ENCODE measurements at regions not wholly inside any gene's neighbourhood (a gene's known extent, or its start where the extent isn't known, plus 50 kb on each side); places are given as distances from the start of the nearest gene placed in this dataset.

DNA sequence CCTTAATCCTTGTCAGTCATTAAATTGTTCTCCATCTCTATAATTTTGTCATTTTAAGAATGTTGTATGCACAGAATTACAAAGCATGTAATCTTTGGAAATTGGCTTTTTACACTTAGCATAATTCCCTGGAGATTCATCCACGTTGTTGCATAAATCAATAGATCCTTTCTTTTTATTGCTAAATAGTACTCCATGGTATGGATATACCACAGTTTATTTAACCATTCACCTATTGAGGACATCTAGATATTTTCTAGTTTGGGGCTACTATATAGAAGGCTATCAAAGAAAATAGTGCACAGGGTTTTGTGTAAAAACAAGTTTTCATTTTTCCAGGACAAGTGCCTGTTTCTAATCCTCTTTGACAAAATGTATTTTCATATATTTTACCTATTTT, 523.6 kb upstream of the KLF12 start:
- no peaks in the 10 kb centered on the region for H3K23me2 ChIP-seq (ENCODE audit: low read depth, low read length)
- FAIRE-seq (no peak), DNase-seq (ENCODE audit: low read depth in 1 of 2, low spot score in 2 of 2) (no peak)
- H3K27ac ChIP-seq (ENCODE audit: low read depth, low read length), result no peak overlapping the region
- no peak overlapping the region for H3K56ac ChIP-seq (replicated peaks; ENCODE audit: insufficient read length, low read depth, low read length)
- no peak overlapping the region for H3K14ac ChIP-seq (ENCODE audit: insufficient read length)
- no peak overlapping the region for H2BK5ac ChIP-seq (ENCODE audit: low read depth, low read length)
- H2BK20ac ChIP-seq (ENCODE audit: low read length), result no peak overlapping the region
- CTCF ChIA-PET (ENCODE audit: partially characterized antibody), result no interaction called here
- H3K18ac ChIP-seq (ENCODE audit: extremely low read depth, low read length), result no peak overlapping the region
- H4K20me1 ChIP-seq (replicated peaks in 1 of 2; ENCODE audit: control insufficient read depth in 1 of 2, insufficient read depth in 2 of 2, low read length in 2 of 2), result no peaks in the 10 kb centered on the region
- H3K4me3 ChIP-seq (ENCODE audit: extremely low read depth in 1 of 4, insufficient read depth in 2 of 4, low read depth in 3 of 4, low read length in 4 of 4), result no peak overlapping the region
- no peaks in the 10 kb centered on the region for H3K79me1 ChIP-seq (ENCODE audit: low read depth, low read length)
- no peak overlapping the region for H3K9ac ChIP-seq (replicated peaks in 1 of 4; ENCODE audit: extremely low read depth in 1 of 4, low read depth in 3 of 4, low read length in 3 of 4)
- H2BK120ac ChIP-seq (replicated peaks; ENCODE audit: low read depth, low read length), result no peak overlapping the region
- H4K5ac ChIP-seq (ENCODE audit: insufficient read length, low read depth, low read length), result no peak overlapping the region
- no peak overlapping the region for H4K91ac ChIP-seq (replicated peaks; ENCODE audit: insufficient read length, low read length)
- no peaks in the 10 kb centered on the region for H3K9me3 ChIP-seq (ENCODE audit: insufficient read depth in 2 of 2, low read depth in 1 of 2, low read length in 1 of 2)
- no peak overlapping the region for H4K8ac ChIP-seq (ENCODE audit: extremely low read depth, insufficient read depth, low read length)
- no peak overlapping the region for H2BK12ac ChIP-seq (ENCODE audit: low read depth, low read length)
- H2AK5ac ChIP-seq (ENCODE audit: low read depth, low read length), result no peak overlapping the region
- H3K79me2 ChIP-seq (ENCODE audit: control insufficient read depth in 1 of 2, insufficient read depth in 2 of 2, low read length in 2 of 2), result no peaks in the 10 kb centered on the region
- WGBS, 2 experiments (ENCODE audit: extremely low coverage in 1 of 2, insufficient coverage in 1 of 2, insufficient read length in 1 of 2, insufficient replicate concordance in 2 of 2, low coverage in 1 of 2, low lambda C conversion rate in 2 of 2, missing lambda C conversion rate in 1 of 2), result 96% methylated on average over 1 of the region's 1 CpG; no CpG with 5 or more reads in 1 of the 2 experiments
- H3K4me2 ChIP-seq (ENCODE audit: insufficient read depth in 1 of 2, low read depth in 2 of 2, low read length in 2 of 2), result no peak overlapping the region
- H3K27me3 ChIP-seq (replicated peaks in 1 of 4; ENCODE audit: control insufficient read depth in 3 of 4, extremely low read depth in 1 of 4, insufficient read depth in 3 of 4, low read length in 3 of 4), result peaks cover 0 to 1% (median 0%) of the 10 kb centered on the region in 4 experiments; a peak in 1 of 7 replicates
- H3K36me3 ChIP-seq (ENCODE audit: control insufficient read depth in 2 of 4, insufficient read depth in 4 of 4, low read length in 3 of 4), result no peaks in the 10 kb centered on the region
- no peaks in the 10 kb centered on the region for H3K4me1 ChIP-seq (replicated peaks in 1 of 4; ENCODE audit: control insufficient read depth in 3 of 4, insufficient read depth in 4 of 4, low read length in 3 of 4)
- POLR2A ChIA-PET (ENCODE audit: partially characterized antibody), result no interaction called here
- H3K23ac ChIP-seq (ENCODE audit: insufficient read length), result no peak overlapping the region
- no peak overlapping the region for H2AFZ ChIP-seq (ENCODE audit: low read length)
- H2BK15ac ChIP-seq (ENCODE audit: low read length), result no peak overlapping the region
- no peak overlapping the region for H3K4ac ChIP-seq (replicated peaks; ENCODE audit: insufficient read length, low read depth, low read length)
- TF ChIP-seq, protein P1, sequence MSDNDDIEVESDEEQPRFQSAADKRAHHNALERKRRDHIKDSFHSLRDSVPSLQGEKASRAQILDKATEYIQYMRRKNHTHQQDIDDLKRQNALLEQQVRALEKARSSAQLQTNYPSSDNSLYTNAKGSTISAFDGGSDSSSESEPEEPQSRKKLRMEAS (IDR thresholded peaks at IDR 0.05), result no peak
- TF ChIP-seq SIRT6 (IDR thresholded peaks at IDR 0.05; ENCODE audit: low read length), result no peak
- TF ChIP-seq, protein P2, sequence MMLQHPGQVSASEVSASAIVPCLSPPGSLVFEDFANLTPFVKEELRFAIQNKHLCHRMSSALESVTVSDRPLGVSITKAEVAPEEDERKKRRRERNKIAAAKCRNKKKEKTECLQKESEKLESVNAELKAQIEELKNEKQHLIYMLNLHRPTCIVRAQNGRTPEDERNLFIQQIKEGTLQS (IDR thresholded peaks at IDR 0.05; ENCODE audit: insufficient read depth, low read depth, low read length), result no peak
- no peak for TF ChIP-seq EZH2 (IDR thresholded peaks at IDR 0.05; ENCODE audit: low read depth, low read length, severe bottlenecking)
- TF ChIP-seq EGR1 (IDR thresholded peaks at IDR 0.05; ENCODE audit: borderline replicate concordance, low read depth, low read length), result no peak
- TF ChIP-seq RBBP5 (IDR thresholded peaks at IDR 0.05; ENCODE audit: borderline replicate concordance, low read depth, low read length), result no peak
- TF ChIP-seq GABPA (IDR thresholded peaks at IDR 0.05; ENCODE audit: borderline replicate concordance, insufficient read depth, low read length), result no peak
- TF ChIP-seq, protein P3, sequence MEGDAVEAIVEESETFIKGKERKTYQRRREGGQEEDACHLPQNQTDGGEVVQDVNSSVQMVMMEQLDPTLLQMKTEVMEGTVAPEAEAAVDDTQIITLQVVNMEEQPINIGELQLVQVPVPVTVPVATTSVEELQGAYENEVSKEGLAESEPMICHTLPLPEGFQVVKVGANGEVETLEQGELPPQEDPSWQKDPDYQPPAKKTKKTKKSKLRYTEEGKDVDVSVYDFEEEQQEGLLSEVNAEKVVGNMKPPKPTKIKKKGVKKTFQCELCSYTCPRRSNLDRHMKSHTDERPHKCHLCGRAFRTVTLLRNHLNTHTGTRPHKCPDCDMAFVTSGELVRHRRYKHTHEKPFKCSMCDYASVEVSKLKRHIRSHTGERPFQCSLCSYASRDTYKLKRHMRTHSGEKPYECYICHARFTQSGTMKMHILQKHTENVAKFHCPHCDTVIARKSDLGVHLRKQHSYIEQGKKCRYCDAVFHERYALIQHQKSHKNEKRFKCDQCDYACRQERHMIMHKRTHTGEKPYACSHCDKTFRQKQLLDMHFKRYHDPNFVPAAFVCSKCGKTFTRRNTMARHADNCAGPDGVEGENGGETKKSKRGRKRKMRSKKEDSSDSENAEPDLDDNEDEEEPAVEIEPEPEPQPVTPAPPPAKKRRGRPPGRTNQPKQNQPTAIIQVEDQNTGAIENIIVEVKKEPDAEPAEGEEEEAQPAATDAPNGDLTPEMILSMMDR (IDR thresholded peaks at IDR 0.05; ENCODE audit: control extremely low read depth in 1 of 3, insufficient read depth in 1 of 3, low read depth in 1 of 3, low read length in 3 of 3), result no peak
- no peak for TF ChIP-seq SP2 (IDR thresholded peaks at IDR 0.05; ENCODE audit: low read length)
